ENCODE measurements at regions not wholly inside any gene's neighbourhood (a gene's known extent, or its start where the extent isn't known, plus 50 kb on each side); places are given as distances from the start of the nearest gene placed in this dataset.

DNA sequence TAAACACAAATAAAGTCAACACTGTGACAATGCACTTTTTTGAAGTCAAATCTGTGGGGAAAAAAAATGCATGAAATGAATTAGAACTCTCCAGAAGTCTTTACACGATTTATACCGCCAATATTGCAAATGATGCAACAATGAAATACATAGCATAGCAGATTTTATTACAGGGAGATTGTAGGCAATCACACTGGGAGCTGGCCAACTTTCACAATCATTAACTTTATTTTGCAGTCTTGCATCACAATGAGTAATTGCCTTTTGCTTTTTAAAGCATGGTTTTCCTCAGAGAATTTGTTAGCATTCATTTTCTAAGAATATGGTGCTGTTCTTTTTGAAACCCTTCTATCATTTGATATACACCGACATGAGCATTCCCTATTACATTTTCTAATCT is 366.4 kb upstream of the FSIP2 start:
- no peak for ATAC-seq
- POLR2A ChIA-PET: no interaction called here
- no peak overlapping the region for H3K27ac Mint-ChIP-seq

More for the DNA sequence above, 366.4 kb upstream of the FSIP2 start:
- no peaks in the 10 kb centered on the region for H3K27me3 Mint-ChIP-seq (ENCODE audit: low read depth)
- no peak overlapping the region for H3K4me3 Mint-ChIP-seq
- no peaks in the 10 kb centered on the region for H3K4me1 Mint-ChIP-seq
- no peaks in the 10 kb centered on the region for H3K9me3 Mint-ChIP-seq
- H3K36me3 Mint-ChIP-seq: no peaks in the 10 kb centered on the region
- no peak for DNase-seq (ENCODE audit: low spot score)
- CTCF ChIA-PET: no interaction called here
- TF ChIP-seq ATF2 (CRISPR knock-in tag; IDR thresholded peaks at IDR 0.05; ENCODE audit: borderline replicate concordance, low read depth): no peak
- no peak for TF ChIP-seq HMGA2 (CRISPR knock-in tag; IDR thresholded peaks at IDR 0.05)
- no peak for TF ChIP-seq ZNF138 (CRISPR knock-in tag; conservative IDR thresholded peaks at IDR 0.05)
- TF ChIP-seq, protein P1, sequence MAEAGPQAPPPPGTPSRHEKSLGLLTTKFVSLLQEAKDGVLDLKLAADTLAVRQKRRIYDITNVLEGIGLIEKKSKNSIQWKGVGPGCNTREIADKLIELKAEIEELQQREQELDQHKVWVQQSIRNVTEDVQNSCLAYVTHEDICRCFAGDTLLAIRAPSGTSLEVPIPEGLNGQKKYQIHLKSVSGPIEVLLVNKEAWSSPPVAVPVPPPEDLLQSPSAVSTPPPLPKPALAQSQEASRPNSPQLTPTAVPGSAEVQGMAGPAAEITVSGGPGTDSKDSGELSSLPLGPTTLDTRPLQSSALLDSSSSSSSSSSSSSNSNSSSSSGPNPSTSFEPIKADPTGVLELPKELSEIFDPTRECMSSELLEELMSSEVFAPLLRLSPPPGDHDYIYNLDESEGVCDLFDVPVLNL (CRISPR knock-in tag; IDR thresholded peaks at IDR 0.05; ENCODE audit: borderline replicate concordance, low read depth): no peak
- no peak for TF ChIP-seq NFE2L1 (CRISPR knock-in tag; IDR thresholded peaks at IDR 0.05)
- TF ChIP-seq NR1H2 (CRISPR knock-in tag; IDR thresholded peaks at IDR 0.05): no peak
- no peak for TF ChIP-seq USF2 (CRISPR knock-in tag; IDR thresholded peaks at IDR 0.05)
- TF ChIP-seq, protein P2, sequence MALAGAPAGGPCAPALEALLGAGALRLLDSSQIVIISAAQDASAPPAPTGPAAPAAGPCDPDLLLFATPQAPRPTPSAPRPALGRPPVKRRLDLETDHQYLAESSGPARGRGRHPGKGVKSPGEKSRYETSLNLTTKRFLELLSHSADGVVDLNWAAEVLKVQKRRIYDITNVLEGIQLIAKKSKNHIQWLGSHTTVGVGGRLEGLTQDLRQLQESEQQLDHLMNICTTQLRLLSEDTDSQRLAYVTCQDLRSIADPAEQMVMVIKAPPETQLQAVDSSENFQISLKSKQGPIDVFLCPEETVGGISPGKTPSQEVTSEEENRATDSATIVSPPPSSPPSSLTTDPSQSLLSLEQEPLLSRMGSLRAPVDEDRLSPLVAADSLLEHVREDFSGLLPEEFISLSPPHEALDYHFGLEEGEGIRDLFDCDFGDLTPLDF (CRISPR knock-in tag; IDR thresholded peaks at IDR 0.05): no peak
- TF ChIP-seq ZNF232 (CRISPR knock-in tag; IDR thresholded peaks at IDR 0.05): no peak
- TF ChIP-seq, protein P3, sequence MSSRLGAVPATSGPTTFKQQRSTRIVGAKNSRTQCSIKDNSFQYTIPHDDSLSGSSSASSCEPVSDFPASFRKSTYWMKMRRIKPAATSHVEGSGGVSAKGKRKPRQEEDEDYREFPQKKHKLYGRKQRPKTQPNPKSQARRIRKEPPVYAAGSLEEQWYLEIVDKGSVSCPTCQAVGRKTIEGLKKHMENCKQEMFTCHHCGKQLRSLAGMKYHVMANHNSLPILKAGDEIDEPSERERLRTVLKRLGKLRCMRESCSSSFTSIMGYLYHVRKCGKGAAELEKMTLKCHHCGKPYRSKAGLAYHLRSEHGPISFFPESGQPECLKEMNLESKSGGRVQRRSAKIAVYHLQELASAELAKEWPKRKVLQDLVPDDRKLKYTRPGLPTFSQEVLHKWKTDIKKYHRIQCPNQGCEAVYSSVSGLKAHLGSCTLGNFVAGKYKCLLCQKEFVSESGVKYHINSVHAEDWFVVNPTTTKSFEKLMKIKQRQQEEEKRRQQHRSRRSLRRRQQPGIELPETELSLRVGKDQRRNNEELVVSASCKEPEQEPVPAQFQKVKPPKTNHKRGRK (CRISPR knock-in tag; IDR thresholded peaks at IDR 0.05; ENCODE audit: borderline replicate concordance): no peak
- TF ChIP-seq HMGXB4 (CRISPR knock-in tag; IDR thresholded peaks at IDR 0.05): no peak
- TF ChIP-seq, protein P4, sequence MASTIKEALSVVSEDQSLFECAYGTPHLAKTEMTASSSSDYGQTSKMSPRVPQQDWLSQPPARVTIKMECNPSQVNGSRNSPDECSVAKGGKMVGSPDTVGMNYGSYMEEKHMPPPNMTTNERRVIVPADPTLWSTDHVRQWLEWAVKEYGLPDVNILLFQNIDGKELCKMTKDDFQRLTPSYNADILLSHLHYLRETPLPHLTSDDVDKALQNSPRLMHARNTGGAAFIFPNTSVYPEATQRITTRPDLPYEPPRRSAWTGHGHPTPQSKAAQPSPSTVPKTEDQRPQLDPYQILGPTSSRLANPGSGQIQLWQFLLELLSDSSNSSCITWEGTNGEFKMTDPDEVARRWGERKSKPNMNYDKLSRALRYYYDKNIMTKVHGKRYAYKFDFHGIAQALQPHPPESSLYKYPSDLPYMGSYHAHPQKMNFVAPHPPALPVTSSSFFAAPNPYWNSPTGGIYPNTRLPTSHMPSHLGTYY (CRISPR knock-in tag; IDR thresholded peaks at IDR 0.05): no peak
- no peak for TF ChIP-seq NR3C1 (CRISPR knock-in tag; conservative IDR thresholded peaks at IDR 0.05; ENCODE audit: low read depth)
- TF ChIP-seq ZNF396 (CRISPR knock-in tag; IDR thresholded peaks at IDR 0.05; ENCODE audit: borderline replicate concordance): no peak
- no peak for TF ChIP-seq FOXP1 (CRISPR knock-in tag; IDR thresholded peaks at IDR 0.05; ENCODE audit: borderline replicate concordance)
- no peak for TF ChIP-seq KAT7 (CRISPR knock-in tag; IDR thresholded peaks at IDR 0.05; ENCODE audit: borderline replicate concordance)
